ENCODE measurements at regions not wholly inside any gene's neighbourhood (a gene's known extent, or its start where the extent isn't known, plus 50 kb on each side); places are given as distances from the start of the nearest gene placed in this dataset.
A peak's percentile ranks its signal among the peaks of the same experiment; 100 is the strongest.

GRCh38 chr6:11366934-11367637, 134.6 kb upstream of the NEDD9 start (continued):
- TF ChIP-seq GRHL1 (CRISPR knock-in tag; conservative IDR thresholded peaks at IDR 0.05) (no peak), CEBPZ (IDR thresholded peaks at IDR 0.05; ENCODE audit: low read length) (no peak), ZMYM4 (CRISPR knock-in tag; IDR thresholded peaks at IDR 0.05) (no peak), ZNF766 (CRISPR knock-in tag; IDR thresholded peaks at IDR 0.05; ENCODE audit: borderline replicate concordance) (no peak), DZIP1 (CRISPR knock-in tag; IDR thresholded peaks at IDR 0.05) (no peak), CREB1 (IDR thresholded peaks at IDR 0.05) (no peak), CREB1 (CRISPR knock-in tag; IDR thresholded peaks at IDR 0.05) (peak; percentile 44; the same call in 1 of the 2 replicates), DRAP1 (CRISPR knock-in tag; IDR thresholded peaks at IDR 0.05) (no peak), ZBTB42 (CRISPR knock-in tag; IDR thresholded peaks at IDR 0.05) (no peak), BRCA1 (CRISPR knock-in tag; IDR thresholded peaks at IDR 0.05) (peak; percentile 62; the same call in 1 of the 2 replicates), ZNF24 (IDR thresholded peaks at IDR 0.05) (no peak), ZNF878 (CRISPR knock-in tag; IDR thresholded peaks at IDR 0.05) (peak; percentile 16; the same call in 1 of the 2 replicates), ZNF598 (CRISPR knock-in tag; IDR thresholded peaks at IDR 0.05; ENCODE audit: borderline replicate concordance) (no peak), MIER3 (CRISPR knock-in tag; IDR thresholded peaks at IDR 0.05; ENCODE audit: borderline replicate concordance) (no peak), DR1 (CRISPR knock-in tag; IDR thresholded peaks at IDR 0.05) (no peak), ZNF34 (CRISPR knock-in tag; IDR thresholded peaks at IDR 0.05; ENCODE audit: borderline replicate concordance) (no peak), SMYD3 (CRISPR knock-in tag; IDR thresholded peaks at IDR 0.05) (0 out of 2 replicates have a peak, but pooled peaks have one; percentile 19), ZFP41 (CRISPR knock-in tag; IDR thresholded peaks at IDR 0.05; ENCODE audit: borderline replicate concordance) (no peak)

Data from HepG2 (cell line).